ENCODE measurements at regions not wholly inside any gene's neighbourhood (a gene's known extent, or its start where the extent isn't known, plus 50 kb on each side); places are given as distances from the start of the nearest gene placed in this dataset.

DNA sequence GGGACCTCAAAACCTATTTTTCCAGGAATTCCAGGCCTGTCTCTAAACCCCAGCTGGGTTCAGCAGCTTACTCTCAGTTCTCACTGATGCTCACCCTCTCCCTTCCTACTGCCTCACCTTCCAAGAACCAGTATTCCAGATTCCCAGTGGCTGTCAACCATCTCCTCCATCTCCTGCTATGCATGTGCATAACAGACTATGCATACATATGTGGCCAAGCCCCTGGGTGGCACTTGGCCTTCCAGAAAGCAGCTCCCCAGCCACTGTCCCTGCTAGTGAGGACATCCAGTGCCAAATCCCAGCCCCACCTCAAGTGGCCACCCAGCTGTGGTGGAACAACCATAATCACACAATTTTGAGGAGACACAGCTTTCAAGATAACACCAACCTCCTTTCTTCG is 475.7 kb upstream of the PKN2 start:
- H3K4me3 Mint-ChIP-seq, result no peak overlapping the region
- DNase-seq (ENCODE audit: low spot score in 2 of 2), result no peak
- H3K4me1 Mint-ChIP-seq, result no peaks in the 10 kb centered on the region
- no peak overlapping the region for H3K27ac Mint-ChIP-seq
- no peak for ATAC-seq
- H3K9me3 Mint-ChIP-seq, result no peaks in the 10 kb centered on the region
- no peaks in the 10 kb centered on the region for H3K36me3 Mint-ChIP-seq

DNA sequence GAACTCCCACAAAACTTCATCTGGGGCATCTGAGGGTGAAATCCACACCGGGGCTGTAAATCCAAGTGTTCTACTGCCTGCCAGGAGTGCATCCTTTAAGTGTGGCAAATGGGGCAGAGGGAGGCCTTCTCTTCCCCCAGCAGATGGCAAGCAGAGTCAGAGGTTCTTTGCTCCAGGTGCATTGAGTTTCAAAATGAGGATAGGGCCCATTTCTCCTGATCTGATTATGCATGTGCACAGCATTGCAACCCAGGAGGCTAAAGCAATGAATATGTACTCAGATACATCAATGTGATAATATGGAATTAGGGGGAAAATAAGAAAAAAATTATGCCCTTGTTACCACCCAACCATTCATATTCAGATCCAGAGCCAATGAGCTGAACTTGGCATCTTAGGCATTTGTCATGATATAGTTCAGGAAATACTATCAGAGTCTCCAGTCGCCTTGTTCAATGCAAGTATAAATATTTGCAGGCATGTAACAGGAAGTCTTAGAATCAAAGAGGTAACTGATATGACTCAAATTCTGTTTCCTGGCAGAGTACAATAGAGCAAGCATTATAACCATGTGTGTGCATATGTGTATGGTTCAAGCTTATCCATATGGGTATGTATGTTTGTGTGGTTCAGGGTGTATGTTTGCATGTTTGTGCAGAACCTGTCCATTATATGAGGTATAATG is 473.8 kb upstream of the PKN2 start:
- ATAC-seq, result peak; percentile 26

GRCh38 chr1:88216441-88216840 is 467.6 kb upstream of the PKN2 start:
- H3K4me1 Mint-ChIP-seq, result no peaks in the 10 kb centered on the region
- DNase-seq (ENCODE audit: low spot score in 2 of 2) (no peak), ATAC-seq (no peak)
- no peak overlapping the region for H3K4me3 Mint-ChIP-seq
- H3K9me3 Mint-ChIP-seq, result peaks cover 3% of the 10 kb centered on the region
- no peak overlapping the region for H3K27ac Mint-ChIP-seq
- no peaks in the 10 kb centered on the region for H3K36me3 Mint-ChIP-seq

More for the DNA sequence above, 473.8 kb upstream of the PKN2 start:
- no peak overlapping the region for H3K4me3 Mint-ChIP-seq
- no peak overlapping the region for H3K27ac Mint-ChIP-seq
- H3K36me3 Mint-ChIP-seq, result no peaks in the 10 kb centered on the region
- no peaks in the 10 kb centered on the region for H3K9me3 Mint-ChIP-seq
- H3K4me1 Mint-ChIP-seq, result no peaks in the 10 kb centered on the region
- DNase-seq (ENCODE audit: low spot score in 2 of 2), result no peak

DNA sequence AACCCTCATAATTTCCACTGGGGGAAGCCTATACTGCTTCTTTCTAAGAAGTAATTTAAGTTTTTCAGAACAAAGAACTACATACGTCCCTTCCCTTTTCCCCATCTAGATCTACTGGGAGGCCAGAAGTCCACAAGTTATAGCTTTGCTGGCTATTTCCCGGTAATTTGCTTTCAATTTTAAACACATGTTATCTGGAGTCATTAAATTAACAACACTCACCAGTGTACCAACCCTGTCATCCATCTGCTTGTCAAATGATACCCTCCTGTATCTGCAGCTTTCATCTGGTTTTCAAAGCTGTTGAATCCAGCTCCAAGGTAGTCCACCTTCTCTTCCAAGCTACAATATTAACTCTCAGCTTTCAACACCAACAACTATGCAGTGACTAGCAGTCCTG is 466.7 kb upstream of the PKN2 start:
- Mint-ChIP-seq H3K27ac (no peak overlapping the region), H3K9me3 (peaks cover 3% of the 10 kb centered on the region), H3K4me1 (no peaks in the 10 kb centered on the region), H3K4me3 (no peak overlapping the region), H3K36me3 (no peaks in the 10 kb centered on the region)
- ATAC-seq (no peak), DNase-seq (ENCODE audit: low spot score in 2 of 2) (no peak)

DNA sequence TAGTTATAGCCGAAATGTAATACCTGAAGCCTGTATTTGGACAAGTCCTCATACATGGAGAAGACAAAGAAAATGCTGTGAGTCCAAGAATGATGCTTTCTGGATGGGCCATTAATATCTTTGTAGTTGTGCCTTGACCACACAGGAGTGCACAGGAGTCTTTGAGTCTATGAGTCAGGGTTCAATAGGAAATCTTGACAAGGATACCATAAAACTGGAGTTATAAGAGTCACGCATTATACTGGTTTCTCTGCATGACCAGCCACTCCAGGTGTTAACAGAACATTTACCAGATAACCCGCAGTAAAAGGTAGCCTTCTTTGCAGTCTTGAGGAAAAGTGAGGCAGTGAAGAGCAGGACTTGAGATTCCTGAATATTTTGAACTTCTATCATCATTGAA is 464.6 kb upstream of the PKN2 start:
- H3K4me3 Mint-ChIP-seq, result no peak overlapping the region
- H3K36me3 Mint-ChIP-seq, result no peaks in the 10 kb centered on the region
- no peaks in the 10 kb centered on the region for H3K4me1 Mint-ChIP-seq
- H3K27ac Mint-ChIP-seq, result no peak overlapping the region
- ATAC-seq (no peak), DNase-seq (ENCODE audit: low spot score in 2 of 2) (no peak)
- peaks cover 3% of the 10 kb centered on the region for H3K9me3 Mint-ChIP-seq

- H3K27ac Mint-ChIP-seq, result no peak overlapping the region
- no peaks in the 10 kb centered on the region for H3K36me3 Mint-ChIP-seq
- ATAC-seq, result no peak
- DNase-seq (ENCODE audit: low spot score in 2 of 2), result no peak
- no peaks in the 10 kb centered on the region for H3K4me1 Mint-ChIP-seq
- no peak overlapping the region for H3K4me3 Mint-ChIP-seq
- peaks cover 3% of the 10 kb centered on the region for H3K9me3 Mint-ChIP-seq
Measured at GRCh38 chr1:88221411-88221810, 462.7 kb upstream of the PKN2 start.

GRCh38 chr1:88224906-88225305 is 459.2 kb upstream of the PKN2 start:
- no peaks in the 10 kb centered on the region for H3K4me1 Mint-ChIP-seq
- H3K4me3 Mint-ChIP-seq, result no peak overlapping the region
- ATAC-seq (no peak), DNase-seq (ENCODE audit: low spot score in 2 of 2) (no peak)
- no peak overlapping the region for H3K27ac Mint-ChIP-seq
- no peaks in the 10 kb centered on the region for H3K9me3 Mint-ChIP-seq
- H3K36me3 Mint-ChIP-seq, result no peaks in the 10 kb centered on the region

- H3K9me3 Mint-ChIP-seq, result peaks cover 2% of the 10 kb centered on the region
- no peak for ATAC-seq
- no peaks in the 10 kb centered on the region for H3K4me1 Mint-ChIP-seq
- no peaks in the 10 kb centered on the region for H3K36me3 Mint-ChIP-seq
- H3K27ac Mint-ChIP-seq, result no peak overlapping the region
- DNase-seq (ENCODE audit: low spot score in 2 of 2), result no peak
- no peak overlapping the region for H3K4me3 Mint-ChIP-seq
Measured at GRCh38 chr1:88228114-88228513, 456.0 kb upstream of the PKN2 start.

- peaks cover 4% of the 10 kb centered on the region for H3K9me3 Mint-ChIP-seq
- H3K4me1 Mint-ChIP-seq, result no peaks in the 10 kb centered on the region
- no peak for ATAC-seq
- no peak overlapping the region for H3K27ac Mint-ChIP-seq
- no peak overlapping the region for H3K4me3 Mint-ChIP-seq
- no peaks in the 10 kb centered on the region for H3K36me3 Mint-ChIP-seq
- DNase-seq (ENCODE audit: low spot score in 2 of 2), result no peak
Measured at GRCh38 chr1:88230126-88230525, 453.9 kb upstream of the PKN2 start.

- Mint-ChIP-seq H3K4me3 (no peak overlapping the region), H3K4me1 (no peaks in the 10 kb centered on the region), H3K27ac (no peak overlapping the region), H3K36me3 (no peaks in the 10 kb centered on the region), H3K9me3 (peaks cover 4% of the 10 kb centered on the region)
- DNase-seq (ENCODE audit: low spot score in 2 of 2) (no peak), ATAC-seq (no peak)
Measured at GRCh38 chr1:88237058-88237457, 447.0 kb upstream of the PKN2 start.

DNA sequence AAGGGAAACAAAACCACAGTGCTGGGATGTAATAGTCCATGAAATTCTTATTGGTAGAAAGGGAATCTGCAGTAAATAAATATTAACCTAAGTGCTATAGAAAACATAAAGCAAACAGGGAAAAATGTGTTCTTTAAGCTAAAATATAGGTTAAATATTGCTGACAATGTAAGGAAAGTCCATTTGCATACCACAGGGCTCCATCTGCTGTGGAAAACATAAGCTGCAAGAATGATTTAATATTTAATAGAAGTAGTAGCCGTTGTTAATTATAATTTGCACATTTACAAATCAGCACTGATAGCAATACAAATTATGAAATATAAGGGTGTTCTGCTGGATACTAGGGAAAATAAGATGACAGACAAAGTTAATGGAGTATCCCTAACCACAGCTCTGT is 444.9 kb upstream of the PKN2 start:
- no peak overlapping the region for H3K4me3 Mint-ChIP-seq
- no peaks in the 10 kb centered on the region for H3K9me3 Mint-ChIP-seq
- no peak for ATAC-seq
- DNase-seq (ENCODE audit: low spot score in 2 of 2), result no peak
- H3K4me1 Mint-ChIP-seq, result no peaks in the 10 kb centered on the region
- H3K27ac Mint-ChIP-seq, result no peak overlapping the region
- no peaks in the 10 kb centered on the region for H3K36me3 Mint-ChIP-seq

GRCh38 chr1:88247666-88248065 is 436.4 kb upstream of the PKN2 start:
- H3K27ac Mint-ChIP-seq, result no peak overlapping the region
- no peaks in the 10 kb centered on the region for H3K4me1 Mint-ChIP-seq
- H3K9me3 Mint-ChIP-seq, result peaks cover 3% of the 10 kb centered on the region
- no peak overlapping the region for H3K4me3 Mint-ChIP-seq
- ATAC-seq (no peak), DNase-seq (ENCODE audit: low spot score in 2 of 2) (no peak)
- no peaks in the 10 kb centered on the region for H3K36me3 Mint-ChIP-seq

GRCh38 chr1:88250915-88251314 is 433.2 kb upstream of the PKN2 start:
- H3K4me1 Mint-ChIP-seq, result no peaks in the 10 kb centered on the region
- H3K27ac Mint-ChIP-seq, result no peak overlapping the region
- ATAC-seq (no peak), DNase-seq (ENCODE audit: low spot score in 2 of 2) (no peak)
- H3K36me3 Mint-ChIP-seq, result no peaks in the 10 kb centered on the region
- no peaks in the 10 kb centered on the region for H3K9me3 Mint-ChIP-seq
- no peak overlapping the region for H3K4me3 Mint-ChIP-seq

GRCh38 chr1:88252745-88253144 is 431.3 kb upstream of the PKN2 start:
- ATAC-seq (no peak), DNase-seq (ENCODE audit: low spot score in 2 of 2) (no peak)
- H3K36me3 Mint-ChIP-seq, result no peaks in the 10 kb centered on the region
- no peaks in the 10 kb centered on the region for H3K4me1 Mint-ChIP-seq
- no peak overlapping the region for H3K4me3 Mint-ChIP-seq
- no peaks in the 10 kb centered on the region for H3K9me3 Mint-ChIP-seq
- no peak overlapping the region for H3K27ac Mint-ChIP-seq

GRCh38 chr1:88265606-88266005 is 418.5 kb upstream of the PKN2 start:
- H3K4me1 Mint-ChIP-seq, result no peaks in the 10 kb centered on the region
- no peaks in the 10 kb centered on the region for H3K9me3 Mint-ChIP-seq
- H3K4me3 Mint-ChIP-seq, result no peak overlapping the region
- ATAC-seq (no peak), DNase-seq (ENCODE audit: low spot score in 2 of 2) (no peak)
- H3K27ac Mint-ChIP-seq, result no peak overlapping the region
- H3K36me3 Mint-ChIP-seq, result no peaks in the 10 kb centered on the region

DNA sequence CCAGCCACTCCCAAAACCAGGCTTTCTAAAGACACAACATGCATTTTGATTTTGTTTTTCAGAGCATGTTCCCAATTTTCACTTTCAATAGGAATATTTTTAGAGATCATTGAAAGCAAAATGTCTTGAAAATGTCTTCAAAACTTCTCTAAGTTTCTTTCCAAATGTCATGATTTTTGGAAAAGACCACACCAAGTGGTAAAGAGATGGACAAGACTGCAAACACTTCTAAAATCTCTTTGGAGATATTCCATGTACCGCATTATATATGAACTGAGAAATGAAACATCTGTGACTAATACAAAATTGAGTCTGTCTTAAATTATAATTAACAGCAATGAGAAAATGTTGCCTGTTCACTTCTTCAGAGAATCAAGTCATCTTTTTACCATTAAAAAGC is 418.0 kb upstream of the PKN2 start:
- Mint-ChIP-seq H3K9me3 (no peaks in the 10 kb centered on the region), H3K27ac (no peak overlapping the region)
- ATAC-seq, result no peak

GRCh38 chr1:88272216-88272615 is 411.9 kb upstream of the PKN2 start:
- Mint-ChIP-seq H3K9me3 (no peaks in the 10 kb centered on the region), H3K36me3 (no peaks in the 10 kb centered on the region), H3K27ac (no peak overlapping the region), H3K4me1 (no peaks in the 10 kb centered on the region), H3K4me3 (no peak overlapping the region)
- ATAC-seq (no peak), DNase-seq (ENCODE audit: low spot score in 2 of 2) (no peak)

More for the DNA sequence above, 418.0 kb upstream of the PKN2 start:
- Mint-ChIP-seq H3K36me3 (no peaks in the 10 kb centered on the region), H3K4me3 (no peak overlapping the region), H3K4me1 (no peaks in the 10 kb centered on the region)
- DNase-seq (ENCODE audit: low spot score in 2 of 2), result no peak

Data from stimulated activated effector memory CD8-positive, alpha-beta T cell treated with anti-CD3 and anti-CD28 coated beads, Interleukin-12 subunit alpha, Interleukin-12 subunit beta, amount 100 ng/mL, for 72 hours (primary cell).